ENCODE measurements at regions not wholly inside any gene's neighbourhood (a gene's known extent, or its start where the extent isn't known, plus 50 kb on each side); places are given as distances from the start of the nearest gene placed in this dataset.

DNA sequence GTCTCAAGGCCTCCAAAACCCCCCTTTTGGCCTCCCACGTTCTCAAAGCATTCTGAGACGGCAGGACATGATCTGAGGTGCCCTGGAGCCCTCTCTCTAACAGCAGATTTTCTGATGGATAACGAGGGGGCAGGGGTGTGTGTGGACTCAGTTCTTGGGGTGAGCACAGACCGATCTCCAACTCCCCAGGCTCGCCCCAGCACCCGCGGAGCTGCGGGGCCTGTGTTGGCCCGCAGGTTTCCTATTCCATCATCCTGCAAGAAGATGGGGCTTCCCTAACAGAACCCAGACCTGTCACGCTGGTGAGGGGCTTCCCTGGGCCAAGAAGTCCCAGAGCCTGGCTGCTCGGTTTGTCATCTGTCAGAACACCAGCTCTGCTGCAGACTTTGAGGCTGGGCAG, 196.1 kb downstream of the ANAPC1 start:
- Histone ChIP-seq H3K4me3 (ENCODE audit: insufficient read depth, low read depth, low read length) (no peak overlapping the region), H3K9me3 (ENCODE audit: control insufficient read depth, insufficient read depth, low read length) (no peaks in the 10 kb centered on the region), H3K36me3 (ENCODE audit: control insufficient read depth, insufficient read depth, low read length) (no peaks in the 10 kb centered on the region), H4K5ac (ENCODE audit: low read depth, low read length) (no peak overlapping the region), H3K14ac (replicated peaks; ENCODE audit: low read depth, low read length) (no peak overlapping the region), H3K18ac (ENCODE audit: low read depth, low read length) (no peak overlapping the region), H4K91ac (ENCODE audit: insufficient read depth, low read depth, low read length) (no peak overlapping the region), H3K56ac (ENCODE audit: extremely low read depth, insufficient read depth, low read length) (no peak overlapping the region), H3K9ac (ENCODE audit: low read depth, low read length) (no peak overlapping the region), H4K8ac (ENCODE audit: low read depth in 2 of 2, low read length in 2 of 2) (no peak overlapping the region), H2AK5ac (ENCODE audit: low read depth, low read length) (no peak overlapping the region), H3K4me1 (ENCODE audit: control insufficient read depth, insufficient read depth, low read length) (no peaks in the 10 kb centered on the region), H3K27ac (ENCODE audit: insufficient read depth, low read length) (no peak overlapping the region), H2BK120ac (ENCODE audit: low read depth, low read length) (no peak overlapping the region), H2BK5ac (ENCODE audit: low read depth, low read length, poor library complexity, severe bottlenecking) (no peak overlapping the region), H3K4me2 (ENCODE audit: low read depth, low read length) (no peak overlapping the region), H3K9me1 (ENCODE audit: insufficient read depth, low read length) (no peaks in the 10 kb centered on the region), H2AK9ac (replicated peaks; ENCODE audit: low read depth, low read length, poor library complexity) (no peak overlapping the region), H2BK20ac (ENCODE audit: low read depth, low read length) (no peak overlapping the region), H2AFZ (replicated peaks; ENCODE audit: low read length, poor library complexity) (no peak overlapping the region), H3K4ac (ENCODE audit: low read depth, low read length) (no peak overlapping the region), H3K79me1 (ENCODE audit: low read depth in 1 of 2, low read length in 2 of 2) (no peaks in the 10 kb centered on the region), H4K20me1 (ENCODE audit: insufficient read depth, low read length) (no peaks in the 10 kb centered on the region), H2BK15ac (ENCODE audit: low read depth, low read length) (no peak overlapping the region), H3K23ac (ENCODE audit: low read depth, low read length) (no peak overlapping the region), H3K27me3 (ENCODE audit: control insufficient read depth, insufficient read depth, low read length) (peaks cover 29% of the 10 kb centered on the region)
- in situ Hi-C loops (cut with MboI; ENCODE audit: low sequenced_read_pairs) = no loop called here
- WGBS, 2 experiments (ENCODE audit: extremely low coverage in 2 of 2, insufficient read length in 1 of 2) = 100% methylated on average over 1 of the region's 11 CpGs; no CpG with 5 or more reads in 1 of the 2 experiments
- BruUV-seq (replicated peaks) = no TSS peak
- ChIA-PET POLR2A (ENCODE audit: unreplicated experiment) (no interaction called here), CTCF (no interaction called here)
- dilution Hi-C loops (cut with HindIII; ENCODE audit: low sequenced_read_pairs, unreplicated experiment) = no loop called here
- no peak for ATAC-seq (ENCODE audit: low read depth)
- DNase-seq = no peak
- TF ChIP-seq MAFK (IDR thresholded peaks at IDR 0.05; ENCODE audit: low read depth, low read length) = no peak
- no peak for TF ChIP-seq POLR2A (IDR thresholded peaks at IDR 0.05; ENCODE audit: low read depth, low read length)
- no peak for TF ChIP-seq CEBPB (IDR thresholded peaks at IDR 0.05; ENCODE audit: low read depth, low read length)
- no peak for TF ChIP-seq BHLHE40 (IDR thresholded peaks at IDR 0.05; ENCODE audit: low read depth, low read length)
- no peak for TF ChIP-seq FOS (IDR thresholded peaks at IDR 0.05; ENCODE audit: low read depth, low read length)
- no peak for TF ChIP-seq NFE2L2 (IDR thresholded peaks at IDR 0.05; ENCODE audit: low read depth, low read length)
- no peak for TF ChIP-seq CHD1 (IDR thresholded peaks at IDR 0.05; ENCODE audit: low read depth, low read length)
- no peak for TF ChIP-seq RCOR1 (IDR thresholded peaks at IDR 0.05; ENCODE audit: insufficient replicate concordance, low read length)
- TF ChIP-seq CTCF (conservative IDR thresholded peaks at IDR 0.05; ENCODE audit: low read depth, low read length) = no peak
- no peak for TF ChIP-seq SMC3 (IDR thresholded peaks at IDR 0.05; ENCODE audit: low read depth, low read length)
- no peak for TF ChIP-seq RAD21 (IDR thresholded peaks at IDR 0.05; ENCODE audit: low read length)
- TF ChIP-seq, protein P1, sequence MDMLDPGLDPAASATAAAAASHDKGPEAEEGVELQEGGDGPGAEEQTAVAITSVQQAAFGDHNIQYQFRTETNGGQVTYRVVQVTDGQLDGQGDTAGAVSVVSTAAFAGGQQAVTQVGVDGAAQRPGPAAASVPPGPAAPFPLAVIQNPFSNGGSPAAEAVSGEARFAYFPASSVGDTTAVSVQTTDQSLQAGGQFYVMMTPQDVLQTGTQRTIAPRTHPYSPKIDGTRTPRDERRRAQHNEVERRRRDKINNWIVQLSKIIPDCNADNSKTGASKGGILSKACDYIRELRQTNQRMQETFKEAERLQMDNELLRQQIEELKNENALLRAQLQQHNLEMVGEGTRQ (IDR thresholded peaks at IDR 0.05; ENCODE audit: low read depth, low read length) = no peak
- no peak for TF ChIP-seq MAZ (IDR thresholded peaks at IDR 0.05; ENCODE audit: borderline replicate concordance, low read depth, low read length)
- TF ChIP-seq MXI1 (IDR thresholded peaks at IDR 0.05; ENCODE audit: borderline replicate concordance, low read depth, low read length) = no peak
- TF ChIP-seq, protein P2, sequence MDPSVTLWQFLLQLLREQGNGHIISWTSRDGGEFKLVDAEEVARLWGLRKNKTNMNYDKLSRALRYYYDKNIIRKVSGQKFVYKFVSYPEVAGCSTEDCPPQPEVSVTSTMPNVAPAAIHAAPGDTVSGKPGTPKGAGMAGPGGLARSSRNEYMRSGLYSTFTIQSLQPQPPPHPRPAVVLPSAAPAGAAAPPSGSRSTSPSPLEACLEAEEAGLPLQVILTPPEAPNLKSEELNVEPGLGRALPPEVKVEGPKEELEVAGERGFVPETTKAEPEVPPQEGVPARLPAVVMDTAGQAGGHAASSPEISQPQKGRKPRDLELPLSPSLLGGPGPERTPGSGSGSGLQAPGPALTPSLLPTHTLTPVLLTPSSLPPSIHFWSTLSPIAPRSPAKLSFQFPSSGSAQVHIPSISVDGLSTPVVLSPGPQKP (IDR thresholded peaks at IDR 0.05; ENCODE audit: borderline replicate concordance, low read depth, low read length) = no peak
- no peak for TF ChIP-seq RFX5 (IDR thresholded peaks at IDR 0.05; ENCODE audit: low read depth, low read length)
- intact Hi-C loops (cut with micrococcal nuclease) = no loop called here
